Bronchial epithelial cell (primary cell): ENCODE measurements at regions not wholly inside any gene's neighbourhood (a gene's known extent, or its start where the extent isn't known, plus 50 kb on each side); places are given as distances from the start of the nearest gene placed in this dataset.
A peak's percentile ranks its signal among the peaks of the same experiment; 100 is the strongest.

Source experiments
- DNase-seq: peaks from one replicate; pipeline ENCODE4 v3.0.0-alpha.2; 2010; ENCODE audit warnings: low read depth
- FAIRE-seq: peaks from 2 replicates; lab custom pipeline; 2011; peaks lifted over from hg19 to GRCh38; lab: Jason Lieb, UNC
- H3K27me3 ChIP-seq: 2 replicates; pipeline ENCODE4 v1.5.1; 2011; ENCODE audit warnings: low read length; ENCODE audit not compliant: control insufficient read depth, insufficient read depth
- H3K36me3 ChIP-seq: 2 replicates; pipeline ENCODE4 v1.5.1; 2011; ENCODE audit warnings: low read length; ENCODE audit not compliant: control insufficient read depth, insufficient read depth
- H3K4me3 ChIP-seq: 2 replicates; pipeline ENCODE4 v1.5.1; 2011; ENCODE audit warnings: mild to moderate bottlenecking, low read depth, low read length, control low read depth
- CTCF ChIP-seq: IDR thresholded peaks from 2 replicates; pipeline ENCODE4 v1.5.1; 2011; ENCODE audit warnings: mild to moderate bottlenecking, moderate library complexity, low read length, control low read depth, inconsistent platforms; ENCODE audit not compliant: insufficient read depth, severe bottlenecking

GRCh38 chr6:79377047-79377446, 142.6 kb upstream of the HMGN3 start:
- Histone ChIP-seq H3K4me3 (no peak overlapping the region), H3K36me3 (no peaks in the 10 kb centered on the region), H3K27me3 (no peaks in the 10 kb centered on the region)
- no peak for TF ChIP-seq CTCF
- DNase-seq = peak; percentile 75
- no peak for FAIRE-seq

- H3K4me3 ChIP-seq = no peak overlapping the region
- no peak for FAIRE-seq
- no peak for TF ChIP-seq CTCF
- no peak for DNase-seq
- H3K36me3 ChIP-seq = no peaks in the 10 kb centered on the region
- H3K27me3 ChIP-seq = no peaks in the 10 kb centered on the region
Observed at GRCh38 chr6:79375635-79376337, 141.3 kb upstream of the HMGN3 start.

GRCh38 chr6:79374308-79374707, 139.8 kb upstream of the HMGN3 start:
- Histone ChIP-seq H3K27me3 (no peaks in the 10 kb centered on the region), H3K36me3 (no peaks in the 10 kb centered on the region), H3K4me3 (no peak overlapping the region)
- DNase-seq (no peak), FAIRE-seq (no peak)
- no peak for TF ChIP-seq CTCF

GRCh38 chr6:79373880-79374279, 139.4 kb upstream of the HMGN3 start:
- FAIRE-seq (no peak), DNase-seq (peak; percentile 56)
- H3K4me3 ChIP-seq = no peak overlapping the region

GRCh38 chr6:79373246-79373645, 138.8 kb upstream of the HMGN3 start:
- TF ChIP-seq CTCF = no peak
- Histone ChIP-seq H3K36me3 (no peaks in the 10 kb centered on the region), H3K27me3 (no peaks in the 10 kb centered on the region), H3K4me3 (no peak overlapping the region)
- no peak for DNase-seq
- FAIRE-seq = no peak

More at GRCh38 chr6:79373880-79374279, 139.4 kb upstream of the HMGN3 start:
- no peaks in the 10 kb centered on the region for H3K36me3 ChIP-seq
- no peak for TF ChIP-seq CTCF
- H3K27me3 ChIP-seq = no peaks in the 10 kb centered on the region

GRCh38 chr6:79372757-79373156, 138.3 kb upstream of the HMGN3 start:
- no peak for TF ChIP-seq CTCF
- DNase-seq (no peak), FAIRE-seq (no peak)
- Histone ChIP-seq H3K27me3 (no peaks in the 10 kb centered on the region), H3K36me3 (no peaks in the 10 kb centered on the region), H3K4me3 (no peak overlapping the region)
